Kidney (tissue), 13 donors: ENCODE measurements at regions not wholly inside any gene's neighbourhood (a gene's known extent, or its start where the extent isn't known, plus 50 kb on each side); places are given as distances from the start of the nearest gene placed in this dataset.

Experiments used
- DNase-seq, 5 donors: peaks; one replicate each; pipeline ENCODE4 v3.0.0-alpha.2; 2013 to 2020
- FAIRE-seq: peaks from 2 replicates; lab custom pipeline; 2012; peaks lifted over from hg19 to GRCh38; lab: Jason Lieb, UNC
- H3K27ac ChIP-seq, 2 donors: one replicate each; pipeline ENCODE4 v1.7.0; 2013; ENCODE audit warnings: low read depth in 2 of 2, low read length in 2 of 2, inconsistent platforms in 1 of 2
- H3K27me3 ChIP-seq: one replicate; pipeline ENCODE4 v1.7.1; 2013; ENCODE audit warnings: low read length, inconsistent platforms; ENCODE audit not compliant: control insufficient read depth, insufficient read depth
- H3K36me3 ChIP-seq, 3 donors: one replicate each; pipeline versions ENCODE4 v1.7.0 to v1.7.1; 2013; ENCODE audit warnings: low read length in 3 of 3, control low read depth in 1 of 3, inconsistent platforms in 1 of 3; ENCODE audit not compliant: insufficient read depth in 3 of 3, control insufficient read depth in 2 of 3
- H3K4me1 ChIP-seq, 3 donors: one replicate each; pipeline versions ENCODE4 v1.7.0 to v1.7.1; 2013; ENCODE audit warnings: low read length in 3 of 3, inconsistent platforms in 1 of 3, low read depth in 1 of 3; ENCODE audit not compliant: control insufficient read depth in 2 of 3, insufficient read depth in 2 of 3
- H3K4me3 ChIP-seq, 3 donors: one replicate each; pipeline versions ENCODE4 v1.7.0 to v1.8.1; 2013; ENCODE audit warnings: low read length in 3 of 3, control low read depth in 1 of 3, inconsistent platforms in 1 of 3
- H3K9ac ChIP-seq, 3 donors: one replicate each; pipeline versions ENCODE4 v1.7.0 to v1.7.1; 2013; ENCODE audit warnings: low read length in 3 of 3, control low read depth in 1 of 3, inconsistent platforms in 1 of 3
- H3K9me3 ChIP-seq, 3 donors: one replicate each; pipeline versions ENCODE4 v1.7.0 to v1.7.1; 2013; ENCODE audit warnings: low read length in 3 of 3, control low read depth in 1 of 3, inconsistent platforms in 1 of 3; ENCODE audit not compliant: control insufficient read depth in 2 of 3, insufficient read depth in 1 of 3
- CTCF ChIP-seq: IDR thresholded peaks from 3 replicates; pipeline ENCODE4 v1.5.1; 2012; ENCODE audit warnings: mild to moderate bottlenecking, moderate library complexity, borderline replicate concordance; ENCODE audit not compliant: insufficient read depth; ENCODE audit errors: extremely low read depth
- intact Hi-C: fragments of 100-400 bp; cut with DNase I; formaldehyde crosslinking; loops from one replicate; pipeline ENCODE4 v1.11.1; 2022
- donor health status: control.
- donor health status: control.
- donor health status: control.
- donor health status: control.
- donor health status: control.
- donor health status: DM: yes; HTN: yes; CAD: no.
- donor health status: Normal renal cell carcinoma (clear cell type).

GRCh38 chr6:114783083-114783482, 440.3 kb upstream of the HS3ST5 start:
- H3K27ac ChIP-seq = no peak overlapping the region
- H3K9ac ChIP-seq = no peak overlapping the region
- no peaks in the 10 kb centered on the region for H3K4me1 ChIP-seq
- H3K4me3 ChIP-seq = no peak overlapping the region
- H3K36me3 ChIP-seq = no peaks in the 10 kb centered on the region
- intact Hi-C loops = no loop called here
- H3K9me3 ChIP-seq = no peaks in the 10 kb centered on the region
- DNase-seq (no peak), FAIRE-seq (no peak)
- no peak for TF ChIP-seq CTCF
- H3K27me3 ChIP-seq = no peaks in the 10 kb centered on the region

- TF ChIP-seq CTCF = no peak
- intact Hi-C loops = no loop called here
- FAIRE-seq = no peak
- no peak for DNase-seq
- Histone ChIP-seq H3K9me3 (no peaks in the 10 kb centered on the region), H3K4me3 (no peak overlapping the region), H3K4me1 (no peaks in the 10 kb centered on the region), H3K27me3 (no peaks in the 10 kb centered on the region), H3K9ac (no peak overlapping the region), H3K36me3 (no peaks in the 10 kb centered on the region), H3K27ac (no peak overlapping the region)
Measured at GRCh38 chr6:114764866-114765265, 422.0 kb upstream of the HS3ST5 start.

GRCh38 chr6:114762145-114762544, 419.3 kb upstream of the HS3ST5 start:
- DNase-seq = no peak
- Histone ChIP-seq H3K27ac (no peak overlapping the region), H3K36me3 (no peaks in the 10 kb centered on the region), H3K9ac (no peak overlapping the region), H3K4me3 (no peak overlapping the region), H3K27me3 (no peaks in the 10 kb centered on the region), H3K9me3 (no peaks in the 10 kb centered on the region), H3K4me1 (no peaks in the 10 kb centered on the region)
- TF ChIP-seq CTCF = no peak
- no peak for FAIRE-seq
- intact Hi-C loops = no loop called here

GRCh38 chr6:114747995-114748625, 405.3 kb upstream of the HS3ST5 start:
- Histone ChIP-seq H3K9ac (no peak overlapping the region), H3K4me3 (no peak overlapping the region), H3K27me3 (no peaks in the 10 kb centered on the region), H3K4me1 (no peaks in the 10 kb centered on the region), H3K27ac (no peak overlapping the region), H3K36me3 (no peaks in the 10 kb centered on the region), H3K9me3 (no peaks in the 10 kb centered on the region)
- intact Hi-C loops = no loop called here
- no peak for FAIRE-seq
- DNase-seq = peak in 4 of 5 donors; percentile 19 to 69 (median 50)
- peak; percentile 35 for TF ChIP-seq CTCF
